Gastrocnemius medialis (tissue), 4 donors: ENCODE measurements at regions not wholly inside any gene's neighbourhood (a gene's known extent, or its start where the extent isn't known, plus 50 kb on each side); places are given as distances from the start of the nearest gene placed in this dataset.

Experiments
- POLR2A ChIP-seq, 2 donors: fragments of 450-650 bp; IDR thresholded peaks; one replicate each; pipeline ENCODE4 v1.6.1; 2017; ENCODE audit warnings: antibody characterized with exemption in 2 of 2, mild to moderate bottlenecking in 2 of 2, moderate library complexity in 2 of 2
- TF ChIP-seq, protein P1 (sequence below), 5 experiments: fragments of 450-650 bp in 3 of 5; fragments of 200-600 bp in 2 of 5; sonication (generic) in 2 of 5; IDR thresholded peaks in 4 of 5; conservative IDR thresholded peaks in 1 of 5; 1 replicate in 4 of 5; 2 replicates in 1 of 5; pipeline ENCODE4 v1.5.1; 2016 to 2019; ENCODE audit warnings: antibody characterized with exemption in 5 of 5, mild to moderate bottlenecking in 3 of 5, moderate library complexity in 3 of 5

- TF ChIP-seq POLR2A (IDR thresholded peaks at IDR 0.05): no peak
- TF ChIP-seq, protein P1, sequence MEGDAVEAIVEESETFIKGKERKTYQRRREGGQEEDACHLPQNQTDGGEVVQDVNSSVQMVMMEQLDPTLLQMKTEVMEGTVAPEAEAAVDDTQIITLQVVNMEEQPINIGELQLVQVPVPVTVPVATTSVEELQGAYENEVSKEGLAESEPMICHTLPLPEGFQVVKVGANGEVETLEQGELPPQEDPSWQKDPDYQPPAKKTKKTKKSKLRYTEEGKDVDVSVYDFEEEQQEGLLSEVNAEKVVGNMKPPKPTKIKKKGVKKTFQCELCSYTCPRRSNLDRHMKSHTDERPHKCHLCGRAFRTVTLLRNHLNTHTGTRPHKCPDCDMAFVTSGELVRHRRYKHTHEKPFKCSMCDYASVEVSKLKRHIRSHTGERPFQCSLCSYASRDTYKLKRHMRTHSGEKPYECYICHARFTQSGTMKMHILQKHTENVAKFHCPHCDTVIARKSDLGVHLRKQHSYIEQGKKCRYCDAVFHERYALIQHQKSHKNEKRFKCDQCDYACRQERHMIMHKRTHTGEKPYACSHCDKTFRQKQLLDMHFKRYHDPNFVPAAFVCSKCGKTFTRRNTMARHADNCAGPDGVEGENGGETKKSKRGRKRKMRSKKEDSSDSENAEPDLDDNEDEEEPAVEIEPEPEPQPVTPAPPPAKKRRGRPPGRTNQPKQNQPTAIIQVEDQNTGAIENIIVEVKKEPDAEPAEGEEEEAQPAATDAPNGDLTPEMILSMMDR (IDR thresholded peaks at IDR 0.05 in 4 of 5, conservative IDR thresholded peaks at IDR 0.05 in 1 of 5): no peak
Observed at GRCh38 chr2:34153484-34153883, 554.4 kb upstream of the FAM98A start.
